Anterior cingulate cortex (tissue), 58 donors: ENCODE measurements at regions not wholly inside any gene's neighbourhood (a gene's known extent, or its start where the extent isn't known, plus 50 kb on each side); places are given as distances from the start of the nearest gene placed in this dataset.

ENCODE experiments used
- DNase-seq, 58 donors: peaks; one replicate each; lab custom pipeline; 2025; lab: John Stamatoyannopoulos, UW

- DNase-seq = no peak
Measured at GRCh38 chr5:24899180-24899579, 254.4 kb upstream of the CDH10 start.

GRCh38 chr5:24864244-24864643, 219.5 kb upstream of the CDH10 start:
- DNase-seq = no peak

GRCh38 chr5:24862117-24862516, 217.3 kb upstream of the CDH10 start:
- DNase-seq = no peak

- DNase-seq = no peak
Measured at GRCh38 chr5:24855485-24855884, 210.7 kb upstream of the CDH10 start.

GRCh38 chr5:24854850-24855249, 210.1 kb upstream of the CDH10 start:
- DNase-seq = no peak

GRCh38 chr5:24854350-24854749, 209.6 kb upstream of the CDH10 start:
- DNase-seq = no peak

GRCh38 chr5:24850926-24851486, 206.2 kb upstream of the CDH10 start:
- DNase-seq = no peak

- DNase-seq = no peak
Measured at GRCh38 chr5:24849210-24849609, 204.4 kb upstream of the CDH10 start.

- no peak for DNase-seq
Measured at GRCh38 chr5:24831989-24832388, 187.2 kb upstream of the CDH10 start.

GRCh38 chr5:24823625-24824024, 178.8 kb upstream of the CDH10 start:
- no peak for DNase-seq

- no peak for DNase-seq
Measured at GRCh38 chr5:24819841-24820240, 175.1 kb upstream of the CDH10 start.

GRCh38 chr5:24817966-24818365, 173.2 kb upstream of the CDH10 start:
- DNase-seq = no peak

GRCh38 chr5:24816206-24816605, 171.4 kb upstream of the CDH10 start:
- no peak for DNase-seq

GRCh38 chr5:24805230-24805629, 160.5 kb upstream of the CDH10 start:
- DNase-seq = no peak

GRCh38 chr5:24804221-24804681, 159.5 kb upstream of the CDH10 start:
- no peak for DNase-seq

GRCh38 chr5:24791326-24791725, 146.5 kb upstream of the CDH10 start:
- no peak for DNase-seq

GRCh38 chr5:24789611-24790351, 145.0 kb upstream of the CDH10 start:
- no peak for DNase-seq

GRCh38 chr5:24788829-24789514, 144.2 kb upstream of the CDH10 start:
- DNase-seq = peak in 2 of 58 donors; percentile 3 to 7

GRCh38 chr5:24786108-24786507, 141.3 kb upstream of the CDH10 start:
- DNase-seq = no peak

GRCh38 chr5:24783596-24783995, 138.8 kb upstream of the CDH10 start:
- DNase-seq = no peak

GRCh38 chr5:24777392-24777791, 132.6 kb upstream of the CDH10 start:
- DNase-seq = no peak

GRCh38 chr5:24773261-24773660, 128.5 kb upstream of the CDH10 start:
- DNase-seq = no peak
